Thyroid gland (tissue), 4 donors: ENCODE measurements at regions not wholly inside any gene's neighbourhood (a gene's known extent, or its start where the extent isn't known, plus 50 kb on each side); places are given as distances from the start of the nearest gene placed in this dataset.

Source experiments
- CTCF ChIP-seq, 6 experiments: fragments of 200-600 bp in 3 of 6; fragments of 450-650 bp in 3 of 6; sonication (generic) in 3 of 6; IDR thresholded peaks; one replicate each; pipeline ENCODE4 v1.5.1; 2016 to 2019; ENCODE audit warnings: antibody characterized with exemption in 6 of 6, mild to moderate bottlenecking in 2 of 6, inconsistent platforms in 1 of 6, moderate library complexity in 1 of 6
- POLR2A ChIP-seq, 2 donors: fragments of 450-650 bp; IDR thresholded peaks; one replicate each; pipeline ENCODE4 v1.6.1; 2017; ENCODE audit warnings: antibody characterized with exemption in 2 of 2, mild to moderate bottlenecking in 2 of 2, moderate library complexity in 1 of 2

- no peak for TF ChIP-seq CTCF (IDR thresholded peaks at IDR 0.05)
- TF ChIP-seq POLR2A (IDR thresholded peaks at IDR 0.05): no peak
These were observed 563.3 kb downstream of the DOK5 start for GRCh38 chr20:55038684-55039083.
